ENCODE measurements at regions not wholly inside any gene's neighbourhood (a gene's known extent, or its start where the extent isn't known, plus 50 kb on each side); places are given as distances from the start of the nearest gene placed in this dataset.
"Not testable (repeated sequence)": the region's sequence is repeated elsewhere in the genome, so short reads cannot be mapped to it uniquely, and the experiment has no call there.

DNA sequence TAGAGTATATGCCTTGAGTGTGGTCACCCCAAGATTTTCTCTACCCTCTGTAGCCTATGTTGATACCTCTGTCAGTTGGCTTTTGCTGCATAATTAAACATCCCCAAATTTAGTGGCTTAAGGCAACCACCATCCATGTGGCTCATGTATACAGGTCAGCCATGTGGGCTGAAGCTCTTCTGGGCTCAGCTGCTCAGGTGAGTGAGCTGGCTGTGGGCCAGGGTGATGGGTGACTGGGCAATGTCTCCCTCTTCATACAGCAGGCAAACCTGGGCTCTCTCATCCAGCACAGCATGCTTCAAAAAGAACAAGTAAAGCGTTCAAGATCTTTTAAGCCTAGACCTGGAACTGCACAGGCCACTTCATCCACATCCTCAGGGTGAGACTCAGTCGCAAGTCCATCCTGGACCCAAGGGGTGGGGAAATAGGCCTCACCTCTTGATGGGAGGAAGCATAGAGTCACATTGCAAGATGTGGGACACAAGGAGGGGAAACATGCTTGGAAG lies 188.2 kb upstream of the TAS2R1 start:
- no peaks in the 10 kb centered on the region for H3K36me3 ChIP-seq (replicated peaks)
- H3K27me3 ChIP-seq (ENCODE audit: low read depth): no peaks in the 10 kb centered on the region
- H3K4me1 ChIP-seq: no peaks in the 10 kb centered on the region
- H3K9me3 ChIP-seq: no peaks in the 10 kb centered on the region
- no peak for DNase-seq (ENCODE audit: low spot score in 2 of 2)
- in situ Hi-C loops (cut with MboI; ENCODE audit: low sequenced_read_pairs): no loop called here
- no peak overlapping the region for H3K4me3 ChIP-seq

DNA sequence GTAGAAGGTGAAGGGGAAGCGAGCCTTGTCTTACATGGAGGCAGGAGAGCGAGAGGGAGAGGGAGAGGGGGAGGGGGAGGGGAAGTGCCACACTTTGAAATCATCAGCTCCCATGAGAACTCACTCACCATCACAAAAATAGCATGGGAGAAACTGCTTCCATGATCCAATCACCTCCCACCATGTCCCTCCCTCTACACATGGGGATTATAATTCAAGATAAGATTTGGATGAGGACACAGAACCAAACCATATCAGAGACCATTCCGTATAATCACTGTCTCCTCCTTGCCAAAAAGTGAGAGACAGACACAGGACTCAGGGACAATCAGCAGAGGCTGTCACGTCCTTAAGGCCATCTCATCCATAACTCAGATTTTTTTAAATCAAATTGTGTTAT lies 187.7 kb upstream of the TAS2R1 start:
- no peak for DNase-seq (ENCODE audit: low spot score in 2 of 2)
- in situ Hi-C loops (cut with MboI; ENCODE audit: low sequenced_read_pairs): no loop called here
- no peak overlapping the region for H3K4me3 ChIP-seq
- no peaks in the 10 kb centered on the region for H3K4me1 ChIP-seq
- H3K27me3 ChIP-seq (ENCODE audit: low read depth): no peaks in the 10 kb centered on the region
- H3K36me3 ChIP-seq (replicated peaks): no peaks in the 10 kb centered on the region
- no peaks in the 10 kb centered on the region for H3K9me3 ChIP-seq

DNA sequence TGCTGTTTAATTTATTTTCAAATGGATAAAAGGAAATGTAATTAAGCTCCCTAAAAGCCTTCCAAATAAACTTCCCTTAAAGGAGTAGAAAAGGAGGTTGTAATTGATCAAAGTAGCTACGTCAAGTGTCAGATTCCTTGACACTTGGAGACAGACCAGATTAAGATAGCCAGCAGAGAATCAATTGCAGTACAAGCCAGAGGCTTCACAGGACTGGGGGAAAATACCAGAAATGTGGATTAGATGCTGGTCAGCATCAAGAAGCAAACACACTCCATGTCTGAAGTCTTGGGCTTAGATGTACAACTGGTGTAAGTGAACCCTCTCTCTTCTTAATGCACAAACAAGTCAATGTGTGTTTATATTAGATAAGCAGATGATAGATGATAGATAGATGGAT lies 184.9 kb upstream of the TAS2R1 start:
- no peaks in the 10 kb centered on the region for H3K27me3 ChIP-seq (ENCODE audit: low read depth)
- H3K36me3 ChIP-seq (replicated peaks): no peaks in the 10 kb centered on the region
- H3K4me1 ChIP-seq: no peaks in the 10 kb centered on the region
- no peak overlapping the region for H3K4me3 ChIP-seq
- in situ Hi-C loops (cut with MboI; ENCODE audit: low sequenced_read_pairs): no loop called here
- no peak for DNase-seq (ENCODE audit: low spot score in 2 of 2)
- H3K9me3 ChIP-seq: no peaks in the 10 kb centered on the region

DNA sequence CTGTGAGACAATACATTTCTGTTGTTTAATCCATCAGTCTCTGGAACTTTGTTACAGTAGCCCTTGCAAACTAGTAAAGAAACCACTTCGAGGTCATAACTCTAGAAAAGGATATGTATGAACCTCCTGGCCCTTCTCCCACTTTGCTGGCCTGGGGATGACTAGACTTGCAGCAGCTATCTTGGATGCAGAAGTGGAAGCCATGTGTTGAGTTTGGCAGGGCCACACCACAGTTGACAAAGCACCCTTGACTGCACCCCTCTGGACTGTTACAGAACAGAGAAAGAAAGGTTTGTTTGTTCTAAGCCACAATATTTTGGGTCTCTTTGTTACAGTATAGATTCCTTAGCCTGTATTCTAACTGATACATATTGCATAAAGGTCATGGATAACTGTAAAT lies 183.2 kb upstream of the TAS2R1 start:
- DNase-seq (ENCODE audit: low spot score in 2 of 2): no peak
- H3K36me3 ChIP-seq (replicated peaks): no peaks in the 10 kb centered on the region
- H3K27me3 ChIP-seq (ENCODE audit: low read depth): no peaks in the 10 kb centered on the region
- H3K4me3 ChIP-seq: no peak overlapping the region
- in situ Hi-C loops (cut with MboI; ENCODE audit: low sequenced_read_pairs): no loop called here
- H3K9me3 ChIP-seq: no peaks in the 10 kb centered on the region
- no peaks in the 10 kb centered on the region for H3K4me1 ChIP-seq

DNA sequence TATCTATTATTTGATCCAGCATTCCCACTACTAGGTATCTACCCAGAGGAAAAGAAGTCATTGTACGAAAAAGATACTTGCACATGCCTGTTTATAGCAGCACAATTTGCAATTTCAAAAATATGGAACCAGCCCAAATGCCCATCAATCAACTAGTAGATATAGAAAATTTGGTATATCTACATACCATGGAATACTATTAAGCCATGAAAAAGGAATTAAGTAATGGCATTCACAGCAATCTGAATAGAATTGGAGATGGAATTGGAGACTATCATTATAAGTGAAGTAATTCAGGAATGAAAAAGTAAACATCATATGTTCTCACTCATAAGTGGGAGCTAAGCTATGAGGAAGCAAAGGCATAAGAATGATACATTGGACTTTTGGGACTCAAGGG lies 177.2 kb upstream of the TAS2R1 start:
- H3K9me3 ChIP-seq; H3K4me1 ChIP-seq; in situ Hi-C loops (cut with MboI; ENCODE audit: low sequenced_read_pairs); H3K27me3 ChIP-seq (ENCODE audit: low read depth); H3K36me3 ChIP-seq (replicated peaks); DNase-seq (ENCODE audit: low spot score in 2 of 2); H3K4me3 ChIP-seq: not testable (repeated sequence)

DNA sequence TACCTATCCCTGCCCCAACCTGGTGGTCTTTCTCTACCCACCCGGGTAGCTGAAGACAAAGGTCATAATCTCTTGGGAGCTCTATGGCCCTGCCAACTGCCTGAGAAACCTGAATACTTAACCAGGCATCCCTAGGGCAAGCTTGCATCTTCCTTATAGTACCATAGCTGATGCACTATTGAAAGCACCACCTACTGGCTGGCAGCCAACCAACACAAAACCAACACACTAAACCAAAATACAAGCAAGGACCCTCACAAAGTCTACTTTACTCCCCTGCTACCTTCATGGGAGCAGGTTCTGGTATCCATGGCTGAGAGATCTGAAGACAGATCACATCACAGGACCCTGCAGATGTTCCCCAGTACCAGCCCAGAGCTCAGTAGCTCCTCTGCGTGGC lies 171.8 kb upstream of the TAS2R1 start:
- Histone ChIP-seq H3K4me3 (no peak overlapping the region), H3K9me3 (no peaks in the 10 kb centered on the region), H3K27me3 (ENCODE audit: low read depth) (no peaks in the 10 kb centered on the region), H3K4me1 (no peaks in the 10 kb centered on the region), H3K36me3 (replicated peaks) (no peaks in the 10 kb centered on the region)
- no peak for DNase-seq (ENCODE audit: low spot score in 2 of 2)
- in situ Hi-C loops (cut with MboI; ENCODE audit: low sequenced_read_pairs): no loop called here

DNA sequence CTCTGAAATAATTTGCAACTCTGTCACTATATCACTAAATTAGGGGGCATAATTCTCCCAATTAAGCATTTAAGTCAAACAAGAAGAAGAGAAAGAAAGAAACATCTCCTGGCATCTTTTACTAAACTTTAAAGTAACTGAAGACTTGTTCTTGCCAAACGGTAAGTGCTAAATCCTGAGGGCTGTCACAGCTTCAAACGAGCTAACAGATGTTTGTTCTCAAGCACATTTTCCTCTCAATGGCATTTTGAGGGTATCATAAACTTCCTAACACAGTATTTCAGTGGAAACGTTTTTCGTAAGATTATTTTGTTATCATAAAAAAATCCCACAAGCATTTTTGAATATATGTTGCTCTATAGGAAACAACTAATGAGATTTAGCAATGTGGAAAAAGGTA lies 169.5 kb upstream of the TAS2R1 start:
- in situ Hi-C loops (cut with MboI; ENCODE audit: low sequenced_read_pairs): no loop called here
- no peak overlapping the region for H3K4me3 ChIP-seq
- DNase-seq (ENCODE audit: low spot score in 2 of 2): no peak
- no peaks in the 10 kb centered on the region for H3K27me3 ChIP-seq (ENCODE audit: low read depth)
- H3K9me3 ChIP-seq: no peaks in the 10 kb centered on the region
- H3K36me3 ChIP-seq (replicated peaks): no peaks in the 10 kb centered on the region
- no peaks in the 10 kb centered on the region for H3K4me1 ChIP-seq

DNA sequence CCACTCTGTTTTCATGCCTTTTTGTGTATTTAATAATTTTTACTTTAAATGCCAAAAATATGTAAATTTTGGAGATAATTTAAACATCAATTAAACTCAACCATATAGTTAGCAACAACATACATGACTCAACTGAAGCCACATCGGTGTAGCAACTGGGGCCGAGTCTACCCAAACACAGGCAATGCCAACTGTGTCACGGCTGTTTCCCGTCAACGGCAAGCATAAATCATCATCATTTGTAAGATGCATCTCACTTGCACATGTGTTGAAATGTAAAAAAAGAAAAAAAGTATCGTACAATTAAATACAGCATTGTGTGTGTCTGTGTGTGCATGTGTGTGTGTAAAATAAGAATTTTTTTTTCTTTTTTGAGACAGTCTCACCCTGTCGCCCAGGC lies 160.1 kb upstream of the TAS2R1 start:
- no peak for DNase-seq (ENCODE audit: low spot score in 2 of 2)
- no peaks in the 10 kb centered on the region for H3K9me3 ChIP-seq
- H3K36me3 ChIP-seq (replicated peaks): no peaks in the 10 kb centered on the region
- no peaks in the 10 kb centered on the region for H3K27me3 ChIP-seq (ENCODE audit: low read depth)
- H3K4me3 ChIP-seq: no peak overlapping the region
- in situ Hi-C loops (cut with MboI; ENCODE audit: low sequenced_read_pairs): no loop called here
- no peaks in the 10 kb centered on the region for H3K4me1 ChIP-seq

DNA sequence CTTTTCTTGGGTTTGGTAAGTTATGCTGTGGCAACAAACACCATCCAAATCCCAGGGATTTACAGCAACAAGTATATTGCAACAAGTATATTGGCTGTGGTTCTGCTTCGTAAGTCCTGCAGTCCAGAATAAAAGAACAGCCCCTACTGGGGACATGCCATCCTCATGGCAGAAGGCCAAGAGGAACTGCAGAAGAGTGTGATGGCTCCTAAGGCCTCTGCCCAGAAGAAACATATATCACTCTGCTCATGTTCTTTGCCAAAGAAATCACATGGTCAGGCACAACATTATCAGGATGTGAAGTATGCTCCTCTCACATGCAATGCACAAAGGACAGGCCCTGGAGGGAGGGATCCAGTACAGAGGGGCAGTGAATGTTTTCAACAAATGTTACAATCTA lies 159.6 kb upstream of the TAS2R1 start:
- Histone ChIP-seq H3K27me3 (ENCODE audit: low read depth) (no peaks in the 10 kb centered on the region), H3K36me3 (replicated peaks) (no peaks in the 10 kb centered on the region), H3K9me3 (no peaks in the 10 kb centered on the region), H3K4me1 (no peaks in the 10 kb centered on the region), H3K4me3 (no peak overlapping the region)
- in situ Hi-C loops (cut with MboI; ENCODE audit: low sequenced_read_pairs): no loop called here
- no peak for DNase-seq (ENCODE audit: low spot score in 2 of 2)

DNA sequence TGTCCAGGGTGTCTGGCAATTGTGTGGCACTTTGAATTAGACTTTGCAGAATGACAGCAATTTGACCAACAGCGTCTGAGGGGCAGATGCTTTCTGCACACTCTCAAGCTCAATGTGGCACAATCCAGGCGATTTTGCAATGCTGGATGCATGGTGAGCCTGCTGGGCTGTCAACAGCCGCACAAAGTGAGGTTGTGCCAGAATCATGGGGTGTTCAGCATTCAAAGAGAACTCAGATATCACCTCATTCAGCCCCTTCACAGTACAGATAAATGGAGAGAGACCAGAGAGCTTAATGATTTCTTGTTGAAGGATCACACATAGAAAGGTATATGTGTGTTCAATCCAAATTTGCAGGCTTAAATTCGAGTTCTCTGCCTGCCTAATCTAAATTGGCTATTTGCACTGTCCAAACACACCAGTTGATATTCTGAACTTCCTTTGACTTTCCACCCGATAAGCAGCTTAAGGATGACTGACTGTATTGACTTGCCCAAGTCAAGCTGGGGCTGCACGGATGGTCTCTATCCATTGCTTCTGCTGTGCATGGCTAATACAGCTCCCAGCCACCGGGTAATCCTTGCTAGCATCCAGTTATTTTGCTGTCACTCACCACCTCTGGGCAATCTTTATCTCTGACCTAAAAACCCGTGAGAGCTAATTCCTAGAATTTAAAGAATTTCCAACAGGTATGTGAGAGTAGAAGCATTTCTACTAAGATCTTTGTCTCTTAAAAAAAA lies 157.9 kb upstream of the TAS2R1 start:
- DNase-seq (ENCODE audit: low spot score in 2 of 2): no peak
- Histone ChIP-seq H3K4me1 (no peaks in the 10 kb centered on the region), H3K27me3 (ENCODE audit: low read depth) (no peaks in the 10 kb centered on the region), H3K36me3 (replicated peaks) (no peaks in the 10 kb centered on the region), H3K9me3 (no peaks in the 10 kb centered on the region), H3K4me3 (no peak overlapping the region)
- in situ Hi-C loops (cut with MboI; ENCODE audit: low sequenced_read_pairs): no loop called here

DNA sequence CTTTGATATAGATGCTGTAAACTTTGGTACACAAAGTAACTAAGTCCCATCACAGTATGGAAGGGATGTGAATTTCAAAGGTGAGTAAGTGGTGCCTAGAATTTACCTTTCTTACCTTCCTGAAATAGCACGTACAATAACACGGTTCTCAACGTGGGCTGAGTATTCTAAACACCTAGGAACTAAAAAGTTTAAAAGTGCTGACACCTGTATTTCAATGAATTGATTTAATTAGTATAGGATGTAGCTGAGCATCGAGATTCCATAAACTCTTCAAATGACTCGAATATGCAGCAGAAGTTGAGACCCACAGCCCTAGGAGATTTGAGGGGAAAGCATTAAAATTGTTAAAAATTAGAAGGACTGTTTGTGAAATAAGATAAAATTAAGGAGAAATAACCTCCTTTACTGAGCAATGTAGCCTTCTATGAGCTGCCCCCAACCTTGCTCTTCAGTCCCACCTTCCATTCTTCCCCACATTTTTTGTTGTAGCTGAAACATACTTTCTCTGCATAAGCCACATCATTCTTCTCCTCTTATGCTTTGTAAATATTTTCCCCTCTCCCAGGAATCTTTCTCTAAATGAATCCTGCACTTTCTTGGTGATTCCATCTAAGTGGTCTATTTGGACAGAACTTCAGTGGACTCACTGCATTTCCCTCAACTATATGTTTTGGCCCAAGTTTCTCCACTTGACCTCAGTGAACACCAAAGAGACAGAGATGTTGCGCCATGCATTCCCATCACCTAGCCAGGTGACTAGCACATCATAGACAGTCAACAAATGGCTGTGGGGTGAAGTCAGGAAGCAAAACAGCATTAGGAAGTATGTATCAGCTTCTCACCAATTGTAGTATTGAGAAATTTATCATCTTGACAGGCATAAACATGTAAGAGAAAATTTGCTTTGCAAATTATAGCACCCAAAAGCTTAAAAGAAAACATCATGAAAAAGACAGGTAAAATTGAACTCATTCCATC lies 156.5 kb upstream of the TAS2R1 start:
- no peak for DNase-seq (ENCODE audit: low spot score in 2 of 2)
- H3K4me1 ChIP-seq: no peaks in the 10 kb centered on the region
- in situ Hi-C loops (cut with MboI; ENCODE audit: low sequenced_read_pairs): no loop called here
- no peak overlapping the region for H3K4me3 ChIP-seq
- H3K9me3 ChIP-seq: no peaks in the 10 kb centered on the region
- no peaks in the 10 kb centered on the region for H3K36me3 ChIP-seq (replicated peaks)
- H3K27me3 ChIP-seq (ENCODE audit: low read depth): no peaks in the 10 kb centered on the region

DNA sequence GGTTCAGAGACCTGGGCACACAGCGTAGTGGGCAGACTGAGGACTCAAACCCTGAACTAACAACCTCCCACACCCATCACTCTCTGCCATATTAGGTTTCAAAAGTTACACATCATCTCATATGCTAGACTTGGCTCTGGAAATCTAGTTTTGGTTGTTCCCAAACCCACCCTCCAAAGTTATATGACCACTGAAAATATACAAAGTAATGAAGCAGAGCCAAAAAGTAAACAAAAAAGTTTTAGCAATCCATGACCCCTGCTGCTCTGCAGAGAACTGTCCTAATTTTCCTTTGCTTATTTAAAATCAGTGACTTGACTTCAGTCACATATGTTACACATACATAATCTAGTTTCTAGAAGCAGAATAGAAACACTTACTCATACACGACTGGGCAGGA lies 155.6 kb upstream of the TAS2R1 start:
- H3K4me1 ChIP-seq: no peaks in the 10 kb centered on the region
- H3K27me3 ChIP-seq (ENCODE audit: low read depth): no peaks in the 10 kb centered on the region
- in situ Hi-C loops (cut with MboI; ENCODE audit: low sequenced_read_pairs): no loop called here
- H3K9me3 ChIP-seq: no peaks in the 10 kb centered on the region
- no peaks in the 10 kb centered on the region for H3K36me3 ChIP-seq (replicated peaks)
- DNase-seq (ENCODE audit: low spot score in 2 of 2): no peak
- H3K4me3 ChIP-seq: no peak overlapping the region

DNA sequence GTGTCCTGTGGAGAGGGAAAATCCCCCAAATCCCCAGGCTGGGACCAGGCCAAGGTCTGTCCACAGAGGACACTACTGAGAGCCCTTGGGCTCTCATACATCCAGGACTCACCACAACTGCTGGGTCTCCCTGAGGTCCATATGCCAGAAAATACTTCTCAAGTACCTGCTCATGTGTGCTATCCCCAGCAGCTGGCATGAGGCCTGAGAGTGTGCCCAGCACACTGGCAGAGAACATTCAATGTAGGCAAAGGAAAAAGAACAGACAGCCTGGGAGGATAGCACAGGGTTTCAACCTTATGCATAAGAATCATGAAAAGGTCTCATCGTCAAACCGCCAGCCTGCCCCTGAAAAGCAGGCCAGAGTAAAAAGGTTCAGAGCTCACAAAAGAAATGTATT lies 154.1 kb upstream of the TAS2R1 start:
- no peak overlapping the region for H3K4me3 ChIP-seq
- no peaks in the 10 kb centered on the region for H3K27me3 ChIP-seq (ENCODE audit: low read depth)
- no peaks in the 10 kb centered on the region for H3K9me3 ChIP-seq
- no peaks in the 10 kb centered on the region for H3K36me3 ChIP-seq (replicated peaks)
- in situ Hi-C loops (cut with MboI; ENCODE audit: low sequenced_read_pairs): no loop called here
- no peaks in the 10 kb centered on the region for H3K4me1 ChIP-seq
- DNase-seq (ENCODE audit: low spot score in 2 of 2): no peak

DNA sequence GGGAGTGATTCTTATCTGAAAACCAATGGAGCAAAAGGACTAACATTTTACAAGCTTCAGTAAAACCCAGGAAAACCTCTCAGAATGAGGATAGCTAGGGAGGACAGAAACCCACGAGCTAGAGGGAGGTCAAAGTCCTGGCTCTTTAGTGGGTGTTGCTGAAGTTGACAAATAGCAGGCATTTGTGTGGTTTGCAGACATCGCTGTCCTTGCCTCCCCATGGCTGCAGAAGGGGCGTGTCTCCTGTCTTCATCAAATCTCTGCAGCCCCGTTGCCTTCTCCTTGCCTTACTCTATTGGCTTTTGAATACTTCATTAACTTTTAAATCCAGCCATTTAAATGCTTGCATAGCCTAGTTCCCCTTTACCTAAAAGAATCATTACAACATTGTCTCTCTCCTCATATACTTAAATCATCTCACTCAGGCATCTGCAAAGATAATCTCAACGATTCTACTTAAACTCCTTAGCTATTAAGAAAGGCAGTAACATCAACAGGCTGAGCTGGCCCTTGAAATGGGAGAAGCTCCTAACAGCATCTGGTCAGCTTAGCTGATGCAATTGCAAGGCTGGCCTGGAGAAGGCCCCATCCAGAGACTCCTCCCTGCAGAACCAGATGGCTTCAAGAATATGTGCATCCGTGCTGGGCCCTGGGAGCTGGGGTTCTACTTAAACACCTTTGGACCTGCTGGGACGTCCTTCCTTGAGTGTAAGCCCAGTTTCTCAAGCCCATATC lies 152.8 kb upstream of the TAS2R1 start:
- Histone ChIP-seq H3K4me1 (no peaks in the 10 kb centered on the region), H3K9me3 (no peaks in the 10 kb centered on the region), H3K4me3 (no peak overlapping the region), H3K27me3 (ENCODE audit: low read depth) (no peaks in the 10 kb centered on the region), H3K36me3 (replicated peaks) (no peaks in the 10 kb centered on the region)
- no peak for DNase-seq (ENCODE audit: low spot score in 2 of 2)
- in situ Hi-C loops (cut with MboI; ENCODE audit: low sequenced_read_pairs): no loop called here

Data from HAP-1 (cell line).